Astrocyte (in vitro differentiated cells and primary cell): ENCODE measurements at regions not wholly inside any gene's neighbourhood (a gene's known extent, or its start where the extent isn't known, plus 50 kb on each side); places are given as distances from the start of the nearest gene placed in this dataset.

Experiments
- EZH2 ChIP-seq: IDR thresholded peaks from 2 replicates; pipeline ENCODE4 v1.6.1; 2012; ENCODE audit warnings: mild to moderate bottlenecking, low read length, inconsistent platforms; ENCODE audit not compliant: insufficient read depth
- TF ChIP-seq, protein P1 (sequence below): IDR thresholded peaks from 2 replicates; pipeline ENCODE4 v1.5.1; 2011; ENCODE audit warnings: low read depth, mild to moderate bottlenecking, inconsistent platforms, low read length, moderate library complexity; ENCODE audit not compliant: insufficient read depth

DNA sequence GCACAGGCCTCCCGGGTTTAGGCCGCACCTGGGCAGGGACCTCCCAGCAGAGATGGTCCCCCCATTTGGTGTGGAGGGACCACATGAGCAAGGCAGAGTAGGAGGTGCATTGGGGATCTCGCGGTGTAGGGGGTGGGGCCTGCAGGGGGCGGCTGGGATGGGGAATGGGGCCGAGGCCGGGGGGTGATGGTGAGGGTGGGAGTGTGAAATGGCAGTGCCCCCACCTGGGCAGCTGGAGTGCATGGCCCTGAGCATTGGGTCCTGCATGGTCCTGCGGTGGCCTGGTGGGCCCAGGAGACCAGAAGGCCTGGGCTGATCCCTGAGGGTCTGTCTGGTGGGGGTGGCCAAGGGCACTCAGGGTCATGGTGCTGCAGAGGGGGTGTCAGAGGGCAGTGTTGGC is 111.8 kb downstream of the KIF26A start:
- TF ChIP-seq, protein P1, sequence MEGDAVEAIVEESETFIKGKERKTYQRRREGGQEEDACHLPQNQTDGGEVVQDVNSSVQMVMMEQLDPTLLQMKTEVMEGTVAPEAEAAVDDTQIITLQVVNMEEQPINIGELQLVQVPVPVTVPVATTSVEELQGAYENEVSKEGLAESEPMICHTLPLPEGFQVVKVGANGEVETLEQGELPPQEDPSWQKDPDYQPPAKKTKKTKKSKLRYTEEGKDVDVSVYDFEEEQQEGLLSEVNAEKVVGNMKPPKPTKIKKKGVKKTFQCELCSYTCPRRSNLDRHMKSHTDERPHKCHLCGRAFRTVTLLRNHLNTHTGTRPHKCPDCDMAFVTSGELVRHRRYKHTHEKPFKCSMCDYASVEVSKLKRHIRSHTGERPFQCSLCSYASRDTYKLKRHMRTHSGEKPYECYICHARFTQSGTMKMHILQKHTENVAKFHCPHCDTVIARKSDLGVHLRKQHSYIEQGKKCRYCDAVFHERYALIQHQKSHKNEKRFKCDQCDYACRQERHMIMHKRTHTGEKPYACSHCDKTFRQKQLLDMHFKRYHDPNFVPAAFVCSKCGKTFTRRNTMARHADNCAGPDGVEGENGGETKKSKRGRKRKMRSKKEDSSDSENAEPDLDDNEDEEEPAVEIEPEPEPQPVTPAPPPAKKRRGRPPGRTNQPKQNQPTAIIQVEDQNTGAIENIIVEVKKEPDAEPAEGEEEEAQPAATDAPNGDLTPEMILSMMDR, result no peak
- TF ChIP-seq EZH2, result no peak
